Glutamatergic neuron (in vitro differentiated cells): ENCODE measurements at regions not wholly inside any gene's neighbourhood (a gene's known extent, or its start where the extent isn't known, plus 50 kb on each side); places are given as distances from the start of the nearest gene placed in this dataset.
"Not testable (repeated sequence)": the region's sequence is repeated elsewhere in the genome, so short reads cannot be mapped to it uniquely, and the experiment has no call there.

Experiments used
- DNase-seq: peaks from one replicate; pipeline ENCODE4 v3.0.0; 2022
- H3K27ac Mint-ChIP-seq: one replicate; pipeline ENCODE4 v1.8.0; 2020; ENCODE audit warnings: mild to moderate bottlenecking, mixed read lengths, inconsistent platforms; ENCODE audit not compliant: unreplicated experiment
- H3K27me3 Mint-ChIP-seq: one replicate; pipeline ENCODE4 v1.8.0; 2020; ENCODE audit warnings: mild to moderate bottlenecking, moderate library complexity, mixed read lengths, inconsistent platforms; ENCODE audit not compliant: unreplicated experiment
- H3K36me3 Mint-ChIP-seq: one replicate; pipeline ENCODE4 v1.8.0; 2020; ENCODE audit warnings: mild to moderate bottlenecking, mixed read lengths, inconsistent platforms; ENCODE audit not compliant: unreplicated experiment
- H3K4me1 Mint-ChIP-seq: one replicate; pipeline ENCODE4 v1.8.0; 2020; ENCODE audit warnings: mild to moderate bottlenecking, low read depth, mixed read lengths, inconsistent platforms; ENCODE audit not compliant: unreplicated experiment
- H3K4me3 Mint-ChIP-seq: one replicate; pipeline ENCODE4 v1.8.0; 2020; ENCODE audit warnings: mild to moderate bottlenecking, mixed read lengths, inconsistent platforms; ENCODE audit not compliant: unreplicated experiment
- H3K9me3 Mint-ChIP-seq: one replicate; pipeline ENCODE4 v1.8.0; 2020; ENCODE audit warnings: mild to moderate bottlenecking, moderate library complexity, mixed read lengths, inconsistent platforms; ENCODE audit not compliant: unreplicated experiment
- TF ChIP-seq, protein P1 (sequence below): fragments of 200-600 bp; sonication (generic); IDR thresholded peaks from one replicate; pipeline ENCODE4 v1.5.0; 2021; ENCODE audit not compliant: partially characterized antibody, unreplicated experiment

DNA sequence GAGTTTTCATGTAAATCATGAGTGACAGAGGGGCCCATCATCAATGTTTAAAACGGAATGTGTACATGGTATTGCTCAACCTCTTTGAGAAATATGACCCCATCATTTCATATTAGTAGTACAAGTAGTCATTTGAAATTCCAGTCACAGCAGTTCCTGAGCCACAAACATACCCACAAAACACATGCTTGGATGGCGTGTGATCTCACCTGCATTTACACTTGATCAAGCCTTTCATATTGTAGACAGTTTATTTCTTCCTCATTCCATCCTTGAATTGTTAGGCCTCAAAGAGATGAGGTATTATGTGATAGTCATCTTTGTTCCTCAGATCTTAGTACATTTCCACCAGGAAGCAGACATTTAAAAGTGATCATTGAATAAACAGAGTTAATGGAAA lies 96.8 kb upstream of the TAS2R1 start:
- Mint-ChIP-seq H3K9me3 (peaks cover 2% of the 10 kb centered on the region), H3K4me3 (no peak overlapping the region), H3K27ac (no peak overlapping the region), H3K4me1 (no peaks in the 10 kb centered on the region), H3K36me3 (no peaks in the 10 kb centered on the region), H3K27me3 (peaks cover 4% of the 10 kb centered on the region)
- TF ChIP-seq, protein P1, sequence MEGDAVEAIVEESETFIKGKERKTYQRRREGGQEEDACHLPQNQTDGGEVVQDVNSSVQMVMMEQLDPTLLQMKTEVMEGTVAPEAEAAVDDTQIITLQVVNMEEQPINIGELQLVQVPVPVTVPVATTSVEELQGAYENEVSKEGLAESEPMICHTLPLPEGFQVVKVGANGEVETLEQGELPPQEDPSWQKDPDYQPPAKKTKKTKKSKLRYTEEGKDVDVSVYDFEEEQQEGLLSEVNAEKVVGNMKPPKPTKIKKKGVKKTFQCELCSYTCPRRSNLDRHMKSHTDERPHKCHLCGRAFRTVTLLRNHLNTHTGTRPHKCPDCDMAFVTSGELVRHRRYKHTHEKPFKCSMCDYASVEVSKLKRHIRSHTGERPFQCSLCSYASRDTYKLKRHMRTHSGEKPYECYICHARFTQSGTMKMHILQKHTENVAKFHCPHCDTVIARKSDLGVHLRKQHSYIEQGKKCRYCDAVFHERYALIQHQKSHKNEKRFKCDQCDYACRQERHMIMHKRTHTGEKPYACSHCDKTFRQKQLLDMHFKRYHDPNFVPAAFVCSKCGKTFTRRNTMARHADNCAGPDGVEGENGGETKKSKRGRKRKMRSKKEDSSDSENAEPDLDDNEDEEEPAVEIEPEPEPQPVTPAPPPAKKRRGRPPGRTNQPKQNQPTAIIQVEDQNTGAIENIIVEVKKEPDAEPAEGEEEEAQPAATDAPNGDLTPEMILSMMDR: no peak
- no peak for DNase-seq

DNA sequence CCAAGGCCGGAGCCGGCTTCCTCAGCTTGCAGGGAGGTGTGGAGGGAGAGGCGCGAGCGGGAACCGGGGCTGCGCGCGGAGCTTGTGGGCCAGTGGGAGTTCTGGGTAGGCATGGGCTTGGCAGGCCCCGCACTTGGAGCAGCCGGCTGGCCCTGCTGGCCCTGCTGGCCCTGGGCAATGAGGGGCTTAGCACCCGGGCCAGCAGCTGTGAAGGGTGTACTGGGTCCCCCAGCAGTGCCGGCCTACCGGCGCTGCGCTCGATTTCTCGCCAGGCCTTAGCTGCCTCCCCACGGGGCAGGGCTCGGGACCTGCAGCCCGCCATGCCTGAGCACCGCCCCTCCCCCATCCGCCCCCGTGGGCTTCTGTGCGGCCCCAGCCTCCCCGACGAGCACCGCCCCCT lies 95.1 kb upstream of the TAS2R1 start:
- H3K27me3 Mint-ChIP-seq, H3K9me3 Mint-ChIP-seq, H3K4me3 Mint-ChIP-seq, DNase-seq, H3K36me3 Mint-ChIP-seq, H3K4me1 Mint-ChIP-seq, H3K27ac Mint-ChIP-seq: not testable (repeated sequence)

DNA sequence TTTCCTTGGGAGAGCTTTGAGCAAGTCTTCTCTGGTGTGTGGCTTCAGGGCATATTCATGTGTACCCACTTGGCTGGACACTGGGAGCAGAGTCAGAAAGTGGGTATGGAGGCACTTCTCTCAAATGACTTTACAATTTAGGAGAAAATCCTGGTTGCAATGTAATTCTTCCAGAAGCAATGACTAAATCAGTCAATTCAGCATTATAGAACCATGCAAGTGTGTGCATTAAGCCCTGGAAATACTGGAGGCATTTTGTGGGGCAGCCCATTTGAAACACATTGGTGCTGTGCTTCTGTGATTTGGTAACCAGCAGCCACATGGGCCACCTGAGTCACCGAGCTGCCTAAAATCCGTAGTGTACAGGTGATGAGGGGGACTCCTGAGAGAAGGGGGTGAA lies 94.6 kb upstream of the TAS2R1 start:
- H3K27ac Mint-ChIP-seq: no peak overlapping the region
- H3K9me3 Mint-ChIP-seq: peaks cover 2% of the 10 kb centered on the region
- no peak overlapping the region for H3K4me3 Mint-ChIP-seq
- H3K36me3 Mint-ChIP-seq: no peaks in the 10 kb centered on the region
- no peak for DNase-seq
- TF ChIP-seq, protein P1: no peak
- no peaks in the 10 kb centered on the region for H3K4me1 Mint-ChIP-seq
- H3K27me3 Mint-ChIP-seq: no peaks in the 10 kb centered on the region

DNA sequence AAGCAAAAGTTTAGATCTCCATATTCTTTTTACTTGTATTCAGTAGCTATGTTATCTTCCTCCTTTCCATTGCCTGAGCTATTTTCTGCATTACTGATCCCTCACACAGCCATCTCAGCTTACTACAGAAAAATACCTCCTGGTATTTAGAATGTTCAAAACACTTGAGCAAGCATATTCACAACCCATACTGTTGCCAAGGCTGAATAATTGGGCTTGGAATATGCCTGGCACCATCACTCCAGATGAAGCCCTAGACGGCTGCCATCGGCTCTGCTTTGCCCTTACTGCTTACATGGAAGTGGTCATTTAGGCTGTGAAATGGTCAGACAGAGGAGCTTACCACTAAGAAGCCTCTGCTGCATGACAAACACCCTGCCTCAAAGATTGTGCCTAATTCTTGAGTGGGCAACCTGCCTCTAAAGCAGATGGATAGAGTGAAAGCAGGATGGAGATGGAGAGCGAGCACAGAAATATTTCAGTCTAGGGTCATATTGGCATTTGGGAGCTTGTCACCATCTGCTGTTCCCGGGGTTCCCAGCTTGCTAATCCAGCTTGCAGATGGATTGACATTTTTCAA lies 92.5 kb upstream of the TAS2R1 start:
- Mint-ChIP-seq H3K27ac (no peak overlapping the region), H3K9me3 (no peaks in the 10 kb centered on the region), H3K4me3 (no peak overlapping the region), H3K4me1 (no peaks in the 10 kb centered on the region), H3K36me3 (no peaks in the 10 kb centered on the region), H3K27me3 (no peaks in the 10 kb centered on the region)
- DNase-seq: no peak
- TF ChIP-seq, protein P1: no peak

DNA sequence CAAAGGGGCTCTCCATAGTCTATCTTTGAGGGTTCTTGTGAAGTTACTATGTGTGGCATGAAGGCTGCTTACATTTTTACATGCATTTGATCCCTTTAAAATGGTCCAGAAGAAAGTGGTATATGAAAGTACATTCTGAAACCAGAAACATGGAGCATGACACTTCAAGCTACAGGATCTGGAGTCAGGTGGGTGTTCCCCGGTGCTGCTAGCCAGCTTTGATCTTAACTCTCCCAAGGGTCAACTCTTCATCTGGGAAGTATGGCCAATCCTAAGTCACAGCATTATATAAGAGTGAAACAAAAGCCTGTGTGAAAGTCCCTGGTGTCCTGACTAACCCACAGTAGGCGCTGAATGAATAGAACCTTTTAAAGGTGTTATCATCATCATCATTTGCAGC lies 91.0 kb upstream of the TAS2R1 start:
- DNase-seq: no peak
- Mint-ChIP-seq H3K27ac (no peak overlapping the region), H3K9me3 (no peaks in the 10 kb centered on the region), H3K36me3 (no peaks in the 10 kb centered on the region), H3K4me3 (no peak overlapping the region), H3K27me3 (no peaks in the 10 kb centered on the region), H3K4me1 (no peaks in the 10 kb centered on the region)
- TF ChIP-seq, protein P1: no peak
